Ovary (tissue), 7 donors: ENCODE measurements at regions not wholly inside any gene's neighbourhood (a gene's known extent, or its start where the extent isn't known, plus 50 kb on each side); places are given as distances from the start of the nearest gene placed in this dataset.

Experiments
- DNase-seq, 5 donors: peaks; one replicate each; pipeline ENCODE4 v3.0.0-alpha.2; 2019 to 2020
- H3K27ac ChIP-seq, 2 donors: fragments of 200-600 bp; one replicate each; pipeline versions ENCODE4 v1.5.1 to v1.8.0; 2019 to 2022
- H3K27me3 ChIP-seq: fragments of 200-600 bp; one replicate; pipeline ENCODE4 v1.8.0; 2022
- H3K36me3 ChIP-seq: fragments of 200-600 bp; sonication (generic); one replicate; pipeline ENCODE4 v1.5.1; 2019
- H3K4me1 ChIP-seq: one replicate; pipeline ENCODE4 v1.8.1; 2013; ENCODE audit warnings: mild to moderate bottlenecking, moderate library complexity; ENCODE audit not compliant: insufficient read depth
- H3K4me3 ChIP-seq: fragments of 200-600 bp; sonication (generic); one replicate; pipeline ENCODE4 v1.5.1; 2017
- H3K9me3 ChIP-seq, 2 donors: fragments of 200-600 bp in 1 of 2; sonication (generic) in 1 of 2; one replicate each; pipeline versions ENCODE4 v1.5.1 to v1.8.1; 2013 to 2019; ENCODE audit warnings: mild to moderate bottlenecking in 1 of 2, moderate library complexity in 1 of 2
- CTCF ChIP-seq, 3 donors: fragments of 450-650 bp in 2 of 3; fragments of 200-600 bp in 1 of 3; IDR thresholded peaks; one replicate each; pipeline versions ENCODE4 v1.5.1 to v1.8.0; 2016 to 2022; ENCODE audit warnings: antibody characterized with exemption in 3 of 3, mild to moderate bottlenecking in 1 of 3
- EP300 ChIP-seq: sonication (generic); formaldehyde crosslinking; IDR thresholded peaks from one replicate; pipeline ENCODE4 v1.6.1; 2017; ENCODE audit warnings: antibody characterized with exemption
- POLR2A ChIP-seq: fragments of 450-650 bp; IDR thresholded peaks from one replicate; pipeline ENCODE4 v1.6.1; 2017; ENCODE audit warnings: antibody characterized with exemption, mild to moderate bottlenecking, moderate library complexity
- WGBS, 3 donors: extraction: QIAGEN DNeasy Blood & Tissue Kit in 1 of 3; methylation state at CpG; one replicate each; pipeline versions ENCODE4 v1.1.5 to v1.1.7; 2013 to 2017; 5-methylcytosine and 5-hydroxymethylcytosine counted together
- intact Hi-C, 4 donors: fragments of 100-400 bp; cut with DNase I; formaldehyde crosslinking; loops; one replicate each; pipeline versions ENCODE4 v1.11.0 to v1.15.1; 2022 to 2023
- donor health status: DM: no; HTN: no; CAD: no; lungs with moderate emphysema.
- donor health status: DM: no; HTN: no; CAD: no.
- donor health status: Bipolar disorder and iron deficiency.
- donor health status: DM: no; HTN: no; CAD: no.
- donor health status: DM: yes; HTN: yes; CAD: no.

DNA sequence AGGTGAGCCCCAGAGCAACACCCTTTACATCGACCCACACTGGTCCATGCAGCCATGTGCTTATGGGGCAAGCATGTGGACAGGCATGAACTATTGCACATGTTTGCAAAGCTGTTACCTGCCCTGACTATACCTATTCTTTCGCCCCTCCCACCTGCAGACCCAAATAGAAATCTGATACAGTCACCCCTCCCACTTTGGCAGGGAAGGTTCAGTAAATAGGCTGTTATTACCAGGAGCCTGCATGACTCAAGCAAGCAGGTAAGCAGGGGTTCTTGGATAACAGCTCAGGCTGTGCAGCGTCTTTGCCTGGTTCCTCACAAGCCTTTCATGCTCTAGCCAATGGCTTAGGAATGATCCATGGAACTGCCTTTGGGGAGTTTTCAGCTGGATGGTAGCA, 122.7 kb upstream of the DIPK2B start:
- Histone ChIP-seq H3K4me1 (peaks cover 3% of the 10 kb centered on the region), H3K4me3 (no peak overlapping the region), H3K27ac (no peak overlapping the region), H3K27me3 (no peaks in the 10 kb centered on the region), H3K9me3 (no peaks in the 10 kb centered on the region), H3K36me3 (no peaks in the 10 kb centered on the region)
- DNase-seq, result no peak
- WGBS, 3 donors, result 80 to 87% (median 81%) methylated on average over 3 of the region's 3 CpGs
- TF ChIP-seq POLR2A, result no peak
- no peak for TF ChIP-seq EP300
- TF ChIP-seq CTCF (IDR thresholded peaks at IDR 0.05), result no peak
- intact Hi-C loops, result loop anchor here in 2 of 4 donors (5.0 to 10.0 kb wide), 3 partner anchors 189 to 1081 kb away; no protein-coding TSS in a partner anchor

- peaks cover 3% of the 10 kb centered on the region for H3K4me1 ChIP-seq
- intact Hi-C loops, result loop anchor here in 2 of 4 donors (5.0 to 10.0 kb wide), 3 partner anchors 189 to 1082 kb away; no protein-coding TSS in a partner anchor
- no peak for DNase-seq
- no peak overlapping the region for H3K4me3 ChIP-seq
- no peak overlapping the region for H3K27ac ChIP-seq
- no peaks in the 10 kb centered on the region for H3K9me3 ChIP-seq
- no peak for TF ChIP-seq CTCF (IDR thresholded peaks at IDR 0.05)
- no peak for TF ChIP-seq POLR2A
- TF ChIP-seq EP300, result no peak
- H3K27me3 ChIP-seq, result no peaks in the 10 kb centered on the region
- H3K36me3 ChIP-seq, result no peaks in the 10 kb centered on the region
Measured at GRCh38 chrX:45322820-45323219, 122.1 kb upstream of the DIPK2B start.

GRCh38 chrX:45322382-45322781, 121.7 kb upstream of the DIPK2B start:
- intact Hi-C loops, result loop anchor here in 2 of 4 donors (5.0 to 10.0 kb wide), 3 partner anchors 190 to 1082 kb away; no protein-coding TSS in a partner anchor
- TF ChIP-seq POLR2A, result no peak
- TF ChIP-seq CTCF (IDR thresholded peaks at IDR 0.05), result peak in 2 of 3 donors; percentile 33 to 47
- TF ChIP-seq EP300, result no peak
- DNase-seq, result peak; percentile 24 to 56 (median 36)
- Histone ChIP-seq H3K9me3 (no peaks in the 10 kb centered on the region), H3K4me3 (no peak overlapping the region), H3K27me3 (no peaks in the 10 kb centered on the region), H3K4me1 (peaks cover 3% of the 10 kb centered on the region), H3K27ac (no peak overlapping the region), H3K36me3 (no peaks in the 10 kb centered on the region)
- WGBS, 3 donors, result 2% methylated on average over 2 of the region's 2 CpGs

DNA sequence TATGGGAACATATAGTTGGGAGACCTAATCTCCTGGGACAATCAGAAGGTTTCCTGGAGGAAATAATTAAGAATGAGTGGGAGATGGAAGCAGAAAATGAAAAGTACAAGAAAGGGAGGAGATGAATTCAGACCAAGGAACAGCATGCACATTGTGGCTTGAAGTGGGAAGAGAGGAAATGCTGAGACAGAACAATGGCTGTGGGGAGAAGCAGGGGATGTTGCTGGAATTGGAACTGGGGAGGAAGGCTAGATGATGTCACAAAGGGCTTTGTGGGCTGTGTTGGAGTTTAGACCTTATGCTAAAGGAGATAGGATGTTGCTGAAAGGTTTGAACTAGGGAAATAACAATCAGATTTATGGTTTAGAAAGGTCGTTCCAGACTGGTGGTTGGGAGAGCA, 119.5 kb upstream of the DIPK2B start:
- Histone ChIP-seq H3K4me1 (peaks cover 3% of the 10 kb centered on the region), H3K9me3 (no peaks in the 10 kb centered on the region), H3K4me3 (no peak overlapping the region), H3K27ac (no peak overlapping the region), H3K27me3 (no peaks in the 10 kb centered on the region), H3K36me3 (no peaks in the 10 kb centered on the region)
- no peak for DNase-seq
- intact Hi-C loops, result loop anchor here in 2 of 4 donors (5.0 to 10.0 kb wide), 3 partner anchors 192 to 1085 kb away; no protein-coding TSS in a partner anchor
- 47 to 70% (median 68%) methylated on average over 1 of the region's 1 CpG for WGBS, 3 donors
- TF ChIP-seq POLR2A, result no peak
- no peak for TF ChIP-seq CTCF (IDR thresholded peaks at IDR 0.05)
- no peak for TF ChIP-seq EP300

DNA sequence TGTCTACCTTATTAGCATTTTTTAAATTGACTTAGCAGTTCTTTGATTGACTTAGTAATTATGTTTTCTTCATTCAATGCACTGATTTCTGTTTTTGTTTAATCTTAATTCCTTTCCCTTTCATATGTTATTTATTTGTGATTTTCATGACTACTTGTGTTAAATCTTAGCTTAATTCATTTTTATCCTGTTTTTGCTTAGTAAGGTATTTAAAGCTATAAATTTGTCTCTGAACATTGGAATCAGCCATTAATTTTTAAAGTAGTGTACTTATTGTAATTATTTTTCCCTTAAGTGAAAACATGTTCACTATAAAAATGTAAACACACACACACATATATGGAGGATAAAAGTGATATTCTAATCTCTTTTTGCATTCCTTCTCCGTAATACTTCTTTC, 109.1 kb upstream of the DIPK2B start:
- WGBS, 3 donors, result 28 to 50% (median 49%) methylated on average over 1 of the region's 1 CpG
- Histone ChIP-seq H3K4me3 (no peak overlapping the region), H3K4me1 (no peaks in the 10 kb centered on the region), H3K27me3 (no peaks in the 10 kb centered on the region), H3K9me3 (no peaks in the 10 kb centered on the region), H3K27ac (no peak overlapping the region), H3K36me3 (no peaks in the 10 kb centered on the region)
- no peak for DNase-seq
- TF ChIP-seq CTCF (IDR thresholded peaks at IDR 0.05) (no peak), POLR2A (no peak), EP300 (no peak)
- intact Hi-C loops, result no loop called here
